ENCODE measurements at regions not wholly inside any gene's neighbourhood (a gene's known extent, or its start where the extent isn't known, plus 50 kb on each side); places are given as distances from the start of the nearest gene placed in this dataset.

DNA sequence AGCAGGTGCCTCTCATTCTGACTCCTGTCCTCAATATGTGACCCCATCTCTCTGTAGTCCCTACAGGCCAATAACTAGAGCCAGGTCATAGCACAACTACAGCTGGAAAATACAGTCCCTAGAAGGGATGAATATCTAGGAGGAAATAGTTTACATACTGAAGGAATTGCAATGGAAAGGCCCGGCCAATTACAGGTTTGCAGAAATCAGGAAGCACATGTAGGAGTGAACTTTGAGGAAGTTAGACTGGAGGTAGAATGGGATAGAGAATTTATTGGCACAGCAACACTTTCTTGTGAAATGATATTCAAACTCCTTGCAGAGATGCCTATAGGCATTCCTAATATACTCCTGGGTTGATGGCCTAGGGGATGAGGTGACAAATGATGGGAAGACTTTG, 257.3 kb downstream of the GRIN2B start:
- TF ChIP-seq CTCF (conservative IDR thresholded peaks at IDR 0.05; ENCODE audit: low read depth, low read length), result no peak
- H4K20me1 ChIP-seq (ENCODE audit: insufficient read depth), result no peaks in the 10 kb centered on the region
- no peaks in the 10 kb centered on the region for H3K36me3 ChIP-seq (ENCODE audit: insufficient read depth)
- H3K4me3 ChIP-seq (IDR thresholded peaks at IDR 0.05; ENCODE audit: insufficient read depth, low read depth, low read length), result no peak overlapping the region
- no peak overlapping the region for H3K27ac ChIP-seq
- H3K4me2 ChIP-seq, result no peak overlapping the region
- H2AFZ ChIP-seq (ENCODE audit: low read depth), result no peak overlapping the region
- no peaks in the 10 kb centered on the region for H3K27me3 ChIP-seq (ENCODE audit: insufficient read depth, low read depth)
- no peak overlapping the region for H3K9ac ChIP-seq
- H3K79me2 ChIP-seq (ENCODE audit: insufficient read depth, low read depth), result no peaks in the 10 kb centered on the region
- no peaks in the 10 kb centered on the region for H3K4me1 ChIP-seq (ENCODE audit: low read depth, poor library complexity, severe bottlenecking)

GRCh38 chr12:13719986-13720385, 261.4 kb downstream of the GRIN2B start:
- Histone ChIP-seq H3K4me1 (ENCODE audit: low read depth, poor library complexity, severe bottlenecking) (no peaks in the 10 kb centered on the region), H3K27me3 (ENCODE audit: insufficient read depth, low read depth) (no peaks in the 10 kb centered on the region), H3K4me3 (IDR thresholded peaks at IDR 0.05; ENCODE audit: insufficient read depth, low read depth, low read length) (no peak overlapping the region), H3K27ac (no peak overlapping the region), H3K36me3 (ENCODE audit: insufficient read depth) (no peaks in the 10 kb centered on the region), H4K20me1 (ENCODE audit: insufficient read depth) (no peaks in the 10 kb centered on the region), H2AFZ (ENCODE audit: low read depth) (no peak overlapping the region), H3K9ac (no peak overlapping the region), H3K79me2 (ENCODE audit: insufficient read depth, low read depth) (no peaks in the 10 kb centered on the region), H3K4me2 (no peak overlapping the region)
- TF ChIP-seq CTCF (conservative IDR thresholded peaks at IDR 0.05; ENCODE audit: low read depth, low read length), result no peak

GRCh38 chr12:13718271-13718670, 263.1 kb downstream of the GRIN2B start:
- no peaks in the 10 kb centered on the region for H3K4me1 ChIP-seq (ENCODE audit: low read depth, poor library complexity, severe bottlenecking)
- no peaks in the 10 kb centered on the region for H3K79me2 ChIP-seq (ENCODE audit: insufficient read depth, low read depth)
- no peaks in the 10 kb centered on the region for H3K36me3 ChIP-seq (ENCODE audit: insufficient read depth)
- H3K27ac ChIP-seq, result no peak overlapping the region
- no peak overlapping the region for H3K9ac ChIP-seq
- H2AFZ ChIP-seq (ENCODE audit: low read depth), result no peak overlapping the region
- no peak overlapping the region for H3K4me2 ChIP-seq
- no peak for TF ChIP-seq CTCF (conservative IDR thresholded peaks at IDR 0.05; ENCODE audit: low read depth, low read length)
- H3K27me3 ChIP-seq (ENCODE audit: insufficient read depth, low read depth), result no peaks in the 10 kb centered on the region
- H4K20me1 ChIP-seq (ENCODE audit: insufficient read depth), result no peaks in the 10 kb centered on the region
- H3K4me3 ChIP-seq (IDR thresholded peaks at IDR 0.05; ENCODE audit: insufficient read depth, low read depth, low read length), result no peak overlapping the region

GRCh38 chr12:13716119-13716518, 265.3 kb downstream of the GRIN2B start:
- Histone ChIP-seq H3K79me2 (ENCODE audit: insufficient read depth, low read depth) (no peaks in the 10 kb centered on the region), H3K36me3 (ENCODE audit: insufficient read depth) (no peaks in the 10 kb centered on the region)

More at GRCh38 chr12:13716119-13716518, 265.3 kb downstream of the GRIN2B start:
- no peak for TF ChIP-seq CTCF (conservative IDR thresholded peaks at IDR 0.05; ENCODE audit: low read depth, low read length)
- H2AFZ ChIP-seq (ENCODE audit: low read depth), result no peak overlapping the region
- no peaks in the 10 kb centered on the region for H4K20me1 ChIP-seq (ENCODE audit: insufficient read depth)
- H3K4me1 ChIP-seq (ENCODE audit: low read depth, poor library complexity, severe bottlenecking), result no peaks in the 10 kb centered on the region
- H3K4me2 ChIP-seq, result no peak overlapping the region
- no peak overlapping the region for H3K9ac ChIP-seq
- no peak overlapping the region for H3K27ac ChIP-seq
- H3K27me3 ChIP-seq (ENCODE audit: insufficient read depth, low read depth), result no peaks in the 10 kb centered on the region
- H3K4me3 ChIP-seq (IDR thresholded peaks at IDR 0.05; ENCODE audit: insufficient read depth, low read depth, low read length), result no peak overlapping the region
